ENCODE measurements at regions not wholly inside any gene's neighbourhood (a gene's known extent, or its start where the extent isn't known, plus 50 kb on each side); places are given as distances from the start of the nearest gene placed in this dataset.

DNA sequence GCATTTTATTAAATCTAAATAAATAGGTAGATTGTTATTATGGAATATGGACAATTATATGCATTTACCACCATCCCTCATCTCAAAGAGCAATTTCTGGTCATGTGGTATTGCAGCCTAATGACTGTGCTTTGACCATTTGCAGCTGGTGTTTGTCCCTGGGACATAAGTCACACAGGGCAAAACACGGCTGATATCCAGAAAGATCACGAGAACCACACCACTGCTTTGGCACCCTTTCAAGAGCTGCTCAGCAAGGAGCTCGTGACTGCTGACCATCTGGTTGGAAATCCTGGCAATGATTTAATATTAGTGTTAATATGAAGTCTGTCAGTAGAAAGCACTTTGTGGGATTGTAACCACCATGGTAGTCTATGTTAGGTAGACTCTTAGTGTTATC, 545.0 kb downstream of the GBA3 start:
- no peak for ATAC-seq

DNA sequence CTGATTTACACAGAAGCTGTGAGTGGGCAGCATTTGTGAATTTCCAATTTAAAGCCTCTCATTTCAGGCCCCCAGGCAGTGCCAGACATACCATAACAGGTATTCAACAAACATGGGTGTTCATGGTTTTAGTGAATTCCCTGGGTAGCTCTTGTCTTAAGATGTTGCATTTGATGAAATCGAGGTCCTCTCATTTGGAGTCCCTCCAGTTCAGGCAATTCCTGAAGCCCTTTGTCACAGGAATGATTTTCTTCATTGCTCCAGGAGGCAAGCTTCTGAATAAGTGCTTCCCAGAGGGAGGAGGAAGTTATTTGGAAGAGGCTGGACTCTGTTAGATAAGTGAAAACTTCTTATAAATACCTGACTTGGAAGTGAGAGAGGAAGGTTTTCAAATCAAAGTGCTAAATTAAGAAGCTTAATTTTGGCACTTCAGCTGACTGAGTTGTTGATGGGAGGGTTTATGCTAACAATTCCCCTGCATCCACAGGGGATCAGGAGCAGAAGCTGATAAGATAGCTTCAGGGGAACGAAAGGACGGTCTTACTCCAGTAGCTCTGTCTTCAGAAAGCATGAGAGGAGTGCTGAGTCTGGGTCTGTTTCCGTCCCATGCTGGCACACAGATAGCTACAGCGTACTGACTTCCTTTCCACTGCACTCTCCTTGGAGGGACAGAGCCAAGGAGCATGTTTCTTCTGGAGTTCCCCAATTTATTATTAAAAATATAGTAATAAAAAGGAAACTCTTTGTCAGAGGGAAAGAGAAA, 543.1 kb downstream of the GBA3 start:
- no peak for ATAC-seq

DNA sequence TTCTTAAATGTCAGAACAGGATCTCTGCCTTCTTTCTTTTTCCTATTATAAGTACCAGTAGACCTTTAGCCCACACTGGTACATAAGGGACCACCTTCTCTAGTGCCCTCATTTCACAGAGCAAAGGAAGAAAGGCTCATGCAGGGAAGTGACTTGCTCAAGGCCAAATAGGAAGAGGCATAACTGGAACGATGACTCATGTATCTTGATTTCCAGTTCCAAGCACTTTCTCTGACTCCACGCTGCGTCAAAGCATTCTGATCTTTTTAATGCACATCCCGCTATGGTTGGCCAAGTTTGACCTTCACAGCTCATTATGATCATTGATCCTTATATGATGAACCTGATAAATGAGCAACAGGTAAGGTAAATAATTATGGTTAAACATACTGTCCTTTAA, 542.0 kb downstream of the GBA3 start:
- no peak for ATAC-seq

DNA sequence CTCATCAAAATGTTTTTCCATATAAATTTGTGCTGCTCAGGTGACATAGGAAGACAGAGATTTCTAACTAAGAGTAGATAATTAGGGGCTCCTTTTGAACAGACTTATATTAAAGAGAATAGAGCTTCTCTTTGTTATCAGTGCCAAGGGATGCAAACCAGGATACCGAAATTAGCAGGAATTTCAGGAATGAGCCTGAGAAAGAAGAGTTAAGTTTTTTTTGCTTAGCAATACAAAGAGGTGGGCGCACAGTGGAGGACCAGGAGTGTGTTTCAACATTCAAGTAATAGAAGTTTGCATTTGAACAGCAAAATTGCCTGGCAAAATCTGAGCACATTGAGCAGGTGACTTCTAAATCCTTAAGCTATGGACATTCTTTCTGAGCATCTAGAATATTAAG, 541.3 kb downstream of the GBA3 start:
- no peak for ATAC-seq

DNA sequence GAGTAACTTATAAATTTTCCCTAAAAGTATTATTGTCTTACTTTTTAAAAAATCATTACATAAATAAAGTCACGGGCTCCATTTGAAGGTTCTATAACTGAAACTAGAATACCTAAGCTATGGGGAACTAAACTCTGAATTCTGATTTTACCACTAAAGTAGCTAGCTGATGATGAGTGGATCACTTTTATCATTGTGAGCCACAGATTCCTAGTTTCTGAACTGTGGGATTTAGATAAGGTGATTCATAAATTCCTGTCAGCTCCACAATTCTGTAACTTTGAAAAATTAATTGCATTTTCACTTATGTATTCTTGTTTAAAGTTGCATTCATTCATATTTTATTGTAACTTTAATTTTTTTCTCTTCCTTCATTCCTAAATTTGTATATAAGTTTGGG, 540.9 kb downstream of the GBA3 start:
- no peak for ATAC-seq

DNA sequence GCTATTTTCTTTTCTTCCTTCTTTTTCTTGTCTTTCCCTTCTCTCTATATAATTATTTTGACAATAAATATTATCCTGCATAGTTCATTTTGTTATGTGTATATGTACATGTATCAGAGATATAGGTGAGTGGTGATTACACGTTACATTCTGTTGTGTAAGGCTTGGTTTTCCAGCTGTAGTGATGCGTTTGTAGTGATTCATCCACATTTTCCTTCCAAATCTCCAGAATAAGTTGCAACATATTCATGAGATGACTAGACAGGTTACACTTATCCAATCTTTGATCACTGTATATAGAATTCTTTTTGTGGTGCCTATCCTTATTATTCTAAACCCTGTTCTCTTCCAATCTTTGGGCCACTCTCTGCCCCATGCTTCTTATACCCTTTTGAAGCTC, 540.2 kb downstream of the GBA3 start:
- ATAC-seq: no peak

DNA sequence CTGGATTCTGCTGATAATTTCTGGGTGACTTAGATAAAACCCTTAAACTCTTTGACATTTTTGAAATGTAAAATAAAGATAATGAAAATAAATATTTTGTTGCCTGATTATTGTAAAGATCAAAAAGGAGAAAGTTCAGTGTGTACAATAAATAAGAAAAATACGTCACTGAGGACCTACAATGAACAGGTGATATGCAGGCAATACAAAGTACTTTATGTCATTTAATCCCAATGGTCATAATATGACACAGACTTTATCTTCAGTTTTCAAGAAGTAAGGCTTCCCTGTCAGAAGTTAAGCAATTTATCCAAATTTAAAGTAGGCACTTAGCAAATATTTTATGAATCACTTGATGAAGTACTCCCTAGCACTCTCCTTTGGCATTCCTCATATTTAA, 532.8 kb downstream of the GBA3 start:
- no peak for ATAC-seq

DNA sequence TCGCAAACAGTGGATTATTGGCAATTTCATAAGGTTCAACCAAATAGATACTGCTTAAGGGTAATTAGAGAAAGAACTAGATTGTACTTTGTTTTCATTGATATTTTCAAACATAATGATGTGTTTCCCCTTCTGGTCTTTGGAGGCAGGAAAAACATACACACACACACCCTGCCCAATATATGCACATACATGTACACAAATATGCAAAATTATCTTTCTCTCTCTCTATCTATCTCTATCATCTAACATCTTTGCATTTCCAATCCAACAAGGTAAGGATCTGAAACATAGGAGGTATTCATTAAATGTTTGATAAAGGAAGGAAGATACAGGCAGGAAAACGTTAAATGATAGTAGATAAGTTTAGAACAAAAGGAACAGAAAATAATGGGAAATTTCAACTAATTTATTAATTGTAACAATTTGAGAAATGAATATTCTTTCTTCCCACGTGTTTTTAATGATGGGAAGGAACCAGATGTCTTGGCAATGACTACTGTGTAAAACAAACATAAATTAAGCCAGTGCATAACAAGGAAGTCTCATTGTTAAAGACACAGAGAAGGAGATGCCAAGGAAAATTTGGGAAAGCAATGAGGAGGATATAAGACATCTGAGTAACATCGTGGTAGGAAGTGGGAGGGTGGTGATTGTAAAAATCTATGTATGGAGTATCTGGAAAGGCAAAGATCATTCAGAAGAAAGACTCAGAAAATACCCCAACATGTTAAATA, 532.1 kb downstream of the GBA3 start:
- ATAC-seq: no peak

DNA sequence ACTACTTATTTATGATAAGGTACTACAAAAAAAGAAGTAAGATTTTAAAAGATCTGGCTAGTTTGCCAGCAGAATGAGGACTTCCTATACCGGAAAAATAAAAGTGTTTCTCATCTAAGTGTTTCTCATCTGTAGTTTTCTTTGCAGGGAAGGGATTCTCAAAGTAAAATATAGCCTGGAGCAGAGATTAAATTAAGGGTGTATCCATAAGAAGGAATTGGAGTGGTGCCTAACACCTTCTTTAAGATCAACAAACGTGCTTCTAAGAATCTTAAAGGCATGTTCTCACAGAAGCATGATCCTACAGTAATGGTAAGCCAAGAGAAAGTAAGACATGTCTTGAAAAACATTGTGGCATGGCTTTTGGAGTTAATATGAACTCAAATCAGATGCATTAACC, 528.2 kb downstream of the GBA3 start:
- ATAC-seq: no peak

DNA sequence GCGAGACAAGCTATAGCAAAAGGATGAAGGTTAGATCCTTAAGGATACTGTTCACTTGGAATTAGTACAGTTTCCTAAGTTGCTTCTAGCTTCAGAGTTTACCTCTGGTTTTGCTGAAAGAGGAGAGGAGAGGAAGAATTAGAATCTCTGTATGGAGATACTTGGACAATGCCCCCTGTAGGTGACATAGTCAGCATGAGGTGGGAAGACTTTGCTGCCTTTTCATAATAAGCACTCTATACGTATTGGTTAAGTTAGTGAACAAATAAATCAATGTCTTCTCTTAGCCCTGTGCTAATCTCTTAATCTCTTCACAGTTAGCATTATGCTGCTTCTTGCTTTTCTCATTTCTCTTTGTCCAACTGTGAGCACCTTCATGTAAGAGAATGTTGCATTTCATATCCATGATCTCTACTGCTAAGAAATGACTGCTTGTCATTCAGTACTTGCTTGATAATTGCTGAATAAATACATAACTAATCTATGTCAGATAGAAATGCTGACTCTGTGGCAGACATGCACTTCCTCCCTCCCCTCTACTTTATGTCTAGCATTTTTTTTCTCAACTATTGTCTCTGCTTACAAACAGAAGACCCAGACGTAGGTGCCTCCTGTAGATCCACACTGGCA, 527.2 kb downstream of the GBA3 start:
- ATAC-seq: no peak

DNA sequence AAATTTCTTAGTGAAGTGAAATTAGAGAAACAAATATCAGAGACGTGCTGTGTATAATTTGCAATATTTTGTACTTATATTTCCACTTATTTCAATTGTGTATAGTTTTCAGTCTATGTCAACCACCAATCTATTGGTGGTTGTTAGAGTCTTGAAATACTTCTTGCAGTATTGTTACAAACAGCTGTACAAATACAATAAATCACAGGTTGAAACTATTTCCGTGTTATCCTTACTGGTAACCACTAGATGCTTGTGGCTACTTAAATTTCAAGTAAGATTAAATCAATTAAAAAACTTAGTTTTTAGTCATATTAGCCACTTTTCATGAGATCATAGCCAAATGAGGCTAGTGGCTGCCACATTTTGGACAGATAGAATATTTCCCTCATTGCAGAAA, 520.5 kb downstream of the GBA3 start:
- no peak for ATAC-seq

DNA sequence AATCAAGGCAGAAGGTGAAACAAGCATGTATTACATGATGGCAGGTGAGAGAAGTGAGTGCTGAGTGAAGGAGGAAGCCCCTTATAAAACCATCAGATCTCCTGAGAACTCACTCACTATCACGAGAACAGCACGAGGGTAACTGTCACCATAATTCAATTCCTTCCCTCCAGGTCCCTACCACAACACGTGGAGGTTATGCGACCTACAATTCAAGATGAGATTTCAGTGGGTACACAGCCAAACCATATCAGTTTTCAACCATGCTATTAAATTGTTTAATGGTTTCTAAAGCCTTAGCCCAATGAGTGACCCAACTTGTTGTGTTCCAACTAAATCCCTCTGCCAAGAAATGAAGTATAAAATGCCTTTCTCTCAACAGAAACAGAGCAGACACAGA, 519.8 kb downstream of the GBA3 start:
- no peak for ATAC-seq

DNA sequence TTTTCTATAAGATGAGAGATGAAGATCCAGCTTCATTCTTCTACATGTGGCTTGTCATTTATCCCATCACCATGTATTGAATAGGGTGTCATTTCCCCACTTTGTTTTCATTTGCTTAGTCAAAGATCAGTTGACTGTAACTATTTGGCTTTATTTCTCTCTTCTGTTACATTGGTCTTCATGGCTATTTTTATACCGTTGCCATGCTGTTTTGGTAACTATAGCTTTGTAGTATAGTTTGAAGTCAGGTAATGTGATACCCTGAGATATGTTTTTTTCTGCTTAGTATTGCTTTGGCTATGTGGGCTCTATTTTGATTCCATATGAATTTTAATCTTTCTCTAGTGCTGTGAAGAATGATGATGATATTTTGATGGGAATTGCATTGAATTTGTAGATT, 514.3 kb downstream of the GBA3 start:
- no peak for ATAC-seq

DNA sequence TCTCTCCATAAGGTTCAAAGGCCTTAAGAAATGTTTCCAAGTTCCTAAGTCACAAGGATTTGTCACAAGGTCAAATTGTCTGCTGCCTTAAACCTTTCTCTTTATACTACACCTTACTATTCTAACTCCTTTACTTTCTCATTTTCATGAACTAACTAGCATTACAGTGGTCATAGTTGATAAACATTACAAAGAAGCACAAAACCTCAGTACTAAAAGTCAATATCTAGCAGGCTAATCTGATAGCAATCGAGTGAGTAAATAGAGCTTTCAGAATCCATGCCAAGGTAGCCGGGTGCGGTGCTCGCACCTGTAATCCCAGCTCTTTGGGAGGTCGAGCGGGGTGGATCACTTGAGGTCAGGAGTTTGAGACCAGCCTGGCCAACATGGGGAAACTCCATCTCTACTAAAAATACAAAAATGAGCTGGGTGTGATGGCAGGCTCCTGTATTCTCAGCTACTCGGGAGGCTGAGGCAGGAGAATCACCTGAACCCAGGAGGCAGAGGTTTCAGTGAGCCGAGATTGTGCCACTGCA, 510.0 kb downstream of the GBA3 start:
- ATAC-seq: no peak

DNA sequence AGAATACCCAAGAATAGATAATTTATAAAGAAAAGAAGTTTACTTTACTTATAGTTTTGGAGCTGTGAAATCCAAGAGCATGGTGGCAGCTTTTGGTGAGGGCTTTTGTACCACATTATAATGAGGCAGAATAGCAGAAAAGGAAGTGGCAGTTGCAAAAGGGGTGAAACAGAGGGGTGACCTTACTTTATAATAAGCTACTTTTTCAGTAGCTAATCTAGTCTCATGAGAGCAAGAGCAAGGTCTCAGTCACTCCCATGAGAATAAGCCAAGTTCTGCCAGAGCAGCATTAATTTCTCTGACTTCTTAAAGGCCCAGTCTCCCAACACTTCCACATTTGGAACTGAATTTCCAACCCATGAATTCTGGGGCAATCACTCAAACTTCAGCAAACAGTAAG, 502.0 kb downstream of the GBA3 start:
- ATAC-seq: no peak

DNA sequence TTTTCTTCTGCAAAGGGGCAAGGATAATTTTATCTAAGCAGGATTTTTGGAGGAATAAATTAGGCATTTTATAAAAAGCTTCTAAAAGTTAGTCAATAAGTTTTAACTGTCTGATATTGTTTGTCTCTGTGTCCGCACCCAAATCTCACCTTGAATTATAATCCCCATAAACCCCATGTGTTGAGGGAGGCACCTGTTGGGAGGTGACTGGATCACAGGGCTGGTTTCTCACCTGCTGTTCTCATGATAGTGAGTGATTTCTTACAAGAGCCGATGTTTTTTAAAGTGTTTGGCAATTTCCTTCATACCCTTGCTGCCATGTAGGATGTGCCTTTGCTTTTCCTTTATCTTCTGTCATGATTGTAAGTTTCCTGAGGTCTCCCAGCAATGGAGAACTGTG, 481.4 kb downstream of the GBA3 start:
- no peak for ATAC-seq

DNA sequence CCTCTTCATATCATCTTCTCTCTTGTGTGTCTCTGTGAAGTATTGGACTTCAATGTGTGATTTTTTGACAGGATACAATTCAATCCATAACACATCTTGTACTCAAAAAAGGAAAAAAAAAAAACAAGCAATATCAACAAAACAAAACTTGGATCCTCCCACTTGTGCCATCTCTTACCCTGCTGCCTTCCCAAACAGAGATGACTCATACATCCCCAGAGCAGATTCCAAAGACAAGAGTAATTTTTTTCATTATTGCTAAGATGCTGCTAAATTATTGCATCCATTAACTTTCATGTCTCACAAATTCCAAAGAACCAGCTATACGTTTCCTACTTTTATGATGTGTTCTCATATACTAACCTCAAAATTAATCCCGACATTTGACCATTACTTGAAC, 479.2 kb downstream of the GBA3 start:
- ATAC-seq: no peak

DNA sequence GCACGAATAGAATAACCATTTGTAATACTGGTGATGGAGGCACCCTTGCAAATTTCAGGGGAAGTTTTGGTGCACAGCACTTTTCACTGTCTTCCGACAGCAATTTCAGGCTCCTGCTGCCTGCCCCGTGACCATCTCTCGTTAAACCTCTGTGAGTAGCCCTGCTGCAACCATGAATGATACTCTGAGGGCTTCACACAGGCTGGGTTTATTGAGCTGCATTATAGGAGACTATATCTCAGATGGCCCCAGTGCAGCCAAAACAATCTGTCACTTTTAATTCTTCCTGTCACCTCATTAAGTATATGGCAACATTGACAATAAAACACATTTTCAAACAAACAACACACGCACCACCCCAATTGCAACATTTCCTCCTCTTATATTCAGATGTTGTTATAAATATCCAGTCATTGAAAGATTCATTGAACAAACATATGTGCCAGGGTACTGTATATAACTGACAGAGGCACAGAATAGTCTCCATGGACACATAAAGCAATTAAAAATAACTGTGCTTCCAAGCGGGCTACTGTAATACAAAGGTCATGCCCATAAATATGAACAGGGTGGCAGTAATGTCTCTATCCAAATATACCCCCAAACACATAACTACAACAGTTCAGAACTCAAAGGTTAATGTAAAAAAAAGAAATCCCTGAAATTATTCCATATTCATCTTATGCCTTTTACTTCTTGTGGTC, 477.0 kb downstream of the GBA3 start:
- no peak for ATAC-seq

DNA sequence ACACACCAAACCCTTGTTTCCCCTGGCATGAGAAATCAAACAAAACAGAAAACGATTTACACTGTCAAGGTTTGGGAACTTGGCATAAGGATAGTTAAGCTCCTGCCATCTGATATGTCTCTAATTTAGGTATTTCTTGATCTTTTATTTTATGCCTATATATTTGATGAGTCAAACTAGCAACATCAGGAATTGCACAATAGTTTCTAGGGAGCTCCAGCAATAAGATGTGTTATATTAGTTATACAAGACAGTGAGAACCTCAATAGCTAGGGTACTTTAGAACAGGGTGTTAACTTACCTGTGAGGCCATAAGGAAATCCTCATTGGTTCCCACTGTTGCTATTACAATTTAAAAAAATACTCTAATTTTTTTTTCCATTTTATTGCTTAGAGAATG, 474.2 kb downstream of the GBA3 start:
- no peak for ATAC-seq

DNA sequence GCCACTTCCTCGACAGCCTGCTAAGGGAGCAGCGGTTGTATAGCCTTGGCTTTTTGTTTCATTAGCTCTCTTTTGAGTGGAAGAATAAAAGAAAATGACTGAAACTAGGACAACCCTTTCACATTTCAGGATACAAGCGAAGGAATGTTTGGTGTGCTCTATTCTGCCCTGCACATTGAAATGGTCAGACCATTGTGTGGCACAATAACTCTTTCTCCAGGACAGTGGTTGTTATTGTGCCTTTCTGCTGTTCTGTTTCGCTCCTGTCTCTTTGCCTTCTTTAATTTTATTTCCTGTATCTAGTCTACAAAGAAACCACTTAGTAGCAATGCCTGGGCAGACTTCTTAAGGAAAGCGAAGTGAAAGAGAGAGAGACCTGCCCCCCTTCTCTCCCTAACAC, 473.7 kb downstream of the GBA3 start:
- ATAC-seq: no peak

DNA sequence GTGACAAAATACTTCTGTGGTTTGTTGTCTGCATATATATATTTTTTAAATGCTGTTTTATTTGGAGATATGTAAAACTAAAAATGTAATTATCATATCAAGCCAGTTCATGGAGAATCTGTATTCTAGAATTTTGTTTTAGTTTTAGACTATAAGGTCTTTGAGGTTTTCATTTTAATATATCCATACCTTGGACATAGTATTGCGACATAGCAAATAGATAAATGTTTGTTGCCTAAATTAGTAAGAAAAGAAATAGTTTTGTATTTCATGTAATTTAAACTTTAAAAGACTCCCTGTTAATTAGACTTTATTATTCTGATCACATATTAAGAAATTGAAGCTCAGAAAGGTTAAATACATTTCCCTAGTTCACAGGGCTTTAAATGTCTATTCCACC, 472.9 kb downstream of the GBA3 start:
- ATAC-seq: no peak

DNA sequence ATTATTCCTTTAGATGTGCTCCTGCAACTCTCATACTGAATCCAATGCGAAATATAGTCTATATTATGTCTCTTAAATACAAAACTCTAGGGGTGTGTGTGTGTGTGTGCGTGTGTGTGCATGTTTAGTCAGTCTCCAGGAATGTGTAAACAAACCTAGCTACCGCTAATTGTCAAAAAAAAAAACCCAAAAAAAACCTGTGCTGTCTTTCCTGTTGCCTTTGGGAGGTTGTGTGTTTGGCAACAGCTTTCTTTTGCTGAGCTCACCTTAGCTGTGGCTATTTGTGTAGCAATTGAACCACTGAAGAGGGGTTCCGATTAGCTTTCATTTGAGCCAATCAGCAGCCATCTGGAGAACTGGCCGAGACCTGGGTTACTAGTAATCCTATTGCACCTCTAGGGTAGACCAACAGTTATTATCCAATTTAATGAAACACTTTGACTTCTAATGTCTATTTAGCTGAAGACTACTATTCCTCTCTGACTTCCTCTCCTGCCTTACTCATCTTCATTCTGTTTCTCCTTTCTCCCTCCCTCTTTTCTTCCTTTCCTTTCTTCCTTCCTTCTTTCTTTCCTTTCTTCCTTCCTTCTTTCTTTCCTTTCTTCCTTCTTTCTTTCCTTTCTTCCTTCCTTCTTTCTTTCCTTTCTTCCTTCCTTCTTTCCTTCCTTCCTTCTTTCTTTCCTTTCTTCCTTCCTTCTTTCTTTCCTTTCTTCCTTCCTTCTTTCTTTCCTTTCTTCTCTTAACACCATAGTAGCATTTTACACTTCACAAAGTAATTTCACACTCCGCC, 471.1 kb downstream of the GBA3 start:
- ATAC-seq: no peak

Data from activated CD4-positive, CD25-positive, alpha-beta regulatory T cell treated with anti-CD3 and anti-CD28 coated beads, Interleukin-2, amount 50 U/mL, for 24 hours (primary cell).